ENCODE measurements at regions not wholly inside any gene's neighbourhood (a gene's known extent, or its start where the extent isn't known, plus 50 kb on each side); places are given as distances from the start of the nearest gene placed in this dataset.

DNA sequence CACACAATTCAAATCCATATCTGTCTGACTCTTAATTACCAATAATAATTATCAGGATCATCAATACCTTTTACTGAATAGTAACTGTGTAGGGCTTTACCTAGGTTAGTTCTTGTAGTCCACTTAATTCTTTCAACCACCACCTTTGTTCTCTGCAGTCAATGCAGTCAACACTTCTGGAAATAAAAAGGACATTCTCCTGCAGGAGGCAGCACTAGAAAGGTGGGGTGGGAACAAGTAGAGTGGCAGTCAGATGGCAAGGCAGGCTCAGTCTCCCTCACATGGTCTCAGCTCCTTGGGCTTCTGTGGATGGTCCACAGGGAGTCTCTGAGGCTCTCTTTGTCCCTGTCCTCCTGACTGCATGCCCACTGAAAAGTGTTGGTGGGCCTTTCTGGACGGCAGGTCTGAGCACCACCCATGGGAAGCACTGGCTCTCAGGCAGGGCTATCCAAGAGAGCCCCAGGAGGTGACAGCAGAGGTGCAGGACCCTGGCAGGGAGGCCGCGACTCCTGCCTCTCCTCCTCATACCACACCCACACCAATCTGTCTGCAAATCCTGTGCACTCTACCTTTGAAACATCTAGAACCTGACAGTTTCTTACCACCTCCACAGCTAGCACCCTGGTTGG, 237.3 kb downstream of the FOXD2 start:
- TF ChIP-seq, protein P1, sequence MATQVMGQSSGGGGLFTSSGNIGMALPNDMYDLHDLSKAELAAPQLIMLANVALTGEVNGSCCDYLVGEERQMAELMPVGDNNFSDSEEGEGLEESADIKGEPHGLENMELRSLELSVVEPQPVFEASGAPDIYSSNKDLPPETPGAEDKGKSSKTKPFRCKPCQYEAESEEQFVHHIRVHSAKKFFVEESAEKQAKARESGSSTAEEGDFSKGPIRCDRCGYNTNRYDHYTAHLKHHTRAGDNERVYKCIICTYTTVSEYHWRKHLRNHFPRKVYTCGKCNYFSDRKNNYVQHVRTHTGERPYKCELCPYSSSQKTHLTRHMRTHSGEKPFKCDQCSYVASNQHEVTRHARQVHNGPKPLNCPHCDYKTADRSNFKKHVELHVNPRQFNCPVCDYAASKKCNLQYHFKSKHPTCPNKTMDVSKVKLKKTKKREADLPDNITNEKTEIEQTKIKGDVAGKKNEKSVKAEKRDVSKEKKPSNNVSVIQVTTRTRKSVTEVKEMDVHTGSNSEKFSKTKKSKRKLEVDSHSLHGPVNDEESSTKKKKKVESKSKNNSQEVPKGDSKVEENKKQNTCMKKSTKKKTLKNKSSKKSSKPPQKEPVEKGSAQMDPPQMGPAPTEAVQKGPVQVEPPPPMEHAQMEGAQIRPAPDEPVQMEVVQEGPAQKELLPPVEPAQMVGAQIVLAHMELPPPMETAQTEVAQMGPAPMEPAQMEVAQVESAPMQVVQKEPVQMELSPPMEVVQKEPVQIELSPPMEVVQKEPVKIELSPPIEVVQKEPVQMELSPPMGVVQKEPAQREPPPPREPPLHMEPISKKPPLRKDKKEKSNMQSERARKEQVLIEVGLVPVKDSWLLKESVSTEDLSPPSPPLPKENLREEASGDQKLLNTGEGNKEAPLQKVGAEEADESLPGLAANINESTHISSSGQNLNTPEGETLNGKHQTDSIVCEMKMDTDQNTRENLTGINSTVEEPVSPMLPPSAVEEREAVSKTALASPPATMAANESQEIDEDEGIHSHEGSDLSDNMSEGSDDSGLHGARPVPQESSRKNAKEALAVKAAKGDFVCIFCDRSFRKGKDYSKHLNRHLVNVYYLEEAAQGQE (IDR thresholded peaks at IDR 0.05; ENCODE audit: insufficient read depth in 1 of 2, low read depth in 2 of 2, low read length in 2 of 2) = no peak
- TF ChIP-seq TAF1 (IDR thresholded peaks at IDR 0.05; ENCODE audit: borderline replicate concordance, insufficient read depth, low read length) = no peak
- no peak for TF ChIP-seq POLR2AphosphoS5 (IDR thresholded peaks at IDR 0.05; ENCODE audit: low read depth, low read length)
- TF ChIP-seq SIN3A (IDR thresholded peaks at IDR 0.05; ENCODE audit: borderline replicate concordance, insufficient read depth, low read length) = no peak
- TF ChIP-seq FOXP2 (optimal IDR thresholded peaks at IDR 0.05; ENCODE audit: borderline replicate concordance, extremely low read depth, extremely low read length, insufficient read depth) = no peak
